OCI-M1 (cell line): ENCODE measurements at regions not wholly inside any gene's neighbourhood (a gene's known extent, or its start where the extent isn't known, plus 50 kb on each side); places are given as distances from the start of the nearest gene placed in this dataset.
A peak's percentile ranks its signal among the peaks of the same experiment; 100 is the strongest.
"Not testable (repeated sequence)": the region's sequence is repeated elsewhere in the genome, so short reads cannot be mapped to it uniquely, and the experiment has no call there.

ENCODE experiments used
- DNase-seq: peaks from one replicate; lab custom pipeline; 2025; lab: John Stamatoyannopoulos, UW

- DNase-seq: no peak
Observed at GRCh38 chr2:61774351-61774750, 79.5 kb downstream of the FAM161A start.

- DNase-seq: no peak
Observed at GRCh38 chr2:61771904-61772845, 81.7 kb downstream of the FAM161A start.

- no peak for DNase-seq
Observed at GRCh38 chr2:61770746-61771145, 83.1 kb downstream of the FAM161A start.

GRCh38 chr2:61770298-61770697, 83.6 kb downstream of the FAM161A start:
- DNase-seq: no peak

GRCh38 chr2:61769093-61769675, 84.7 kb downstream of the FAM161A start:
- DNase-seq: no peak

GRCh38 chr2:61764035-61764800, 89.6 kb downstream of the FAM161A start:
- DNase-seq: peak; percentile 99

GRCh38 chr2:61763605-61764034, 90.2 kb downstream of the FAM161A start:
- DNase-seq: peak; percentile 95

- DNase-seq: no peak
Observed at GRCh38 chr2:61762292-61762691, 91.6 kb downstream of the FAM161A start.

GRCh38 chr2:61759718-61760117, 94.1 kb downstream of the FAM161A start:
- DNase-seq: no peak

GRCh38 chr2:61759005-61759404, 94.9 kb downstream of the FAM161A start:
- DNase-seq: peak; percentile 50

GRCh38 chr2:61758159-61758558, 95.7 kb downstream of the FAM161A start:
- DNase-seq: no peak

- DNase-seq: no peak
Observed at GRCh38 chr2:61753512-61753911, 100.3 kb downstream of the FAM161A start.

GRCh38 chr2:61750624-61751023, 103.2 kb downstream of the FAM161A start:
- DNase-seq: no peak

- DNase-seq: no peak
Observed at GRCh38 chr2:61742955-61743354, 110.9 kb downstream of the FAM161A start.

- peak; percentile 35 for DNase-seq
Observed at GRCh38 chr2:61737841-61738240, 116.0 kb downstream of the FAM161A start.

- DNase-seq: no peak
Observed at GRCh38 chr2:61736953-61737352, 116.9 kb downstream of the FAM161A start.

GRCh38 chr2:61733563-61733962, 120.3 kb downstream of the FAM161A start:
- no peak for DNase-seq

- DNase-seq: no peak
Observed at GRCh38 chr2:61732787-61733186, 121.1 kb downstream of the FAM161A start.

- DNase-seq: peak; percentile 32
Observed at GRCh38 chr2:61727746-61728145, 126.1 kb downstream of the FAM161A start.

GRCh38 chr2:61726456-61727209, 127.2 kb downstream of the FAM161A start:
- DNase-seq: peak; percentile 56

- not testable (repeated sequence) for DNase-seq
Observed at GRCh38 chr2:61723364-61723763, 130.5 kb downstream of the FAM161A start.

GRCh38 chr2:61722800-61723199, 131.1 kb downstream of the FAM161A start:
- DNase-seq: peak; percentile 28
